ENCODE measurements at regions not wholly inside any gene's neighbourhood (a gene's known extent, or its start where the extent isn't known, plus 50 kb on each side); places are given as distances from the start of the nearest gene placed in this dataset.
A peak's percentile ranks its signal among the peaks of the same experiment; 100 is the strongest.
"Not testable (repeated sequence)": the region's sequence is repeated elsewhere in the genome, so short reads cannot be mapped to it uniquely, and the experiment has no call there.

DNA sequence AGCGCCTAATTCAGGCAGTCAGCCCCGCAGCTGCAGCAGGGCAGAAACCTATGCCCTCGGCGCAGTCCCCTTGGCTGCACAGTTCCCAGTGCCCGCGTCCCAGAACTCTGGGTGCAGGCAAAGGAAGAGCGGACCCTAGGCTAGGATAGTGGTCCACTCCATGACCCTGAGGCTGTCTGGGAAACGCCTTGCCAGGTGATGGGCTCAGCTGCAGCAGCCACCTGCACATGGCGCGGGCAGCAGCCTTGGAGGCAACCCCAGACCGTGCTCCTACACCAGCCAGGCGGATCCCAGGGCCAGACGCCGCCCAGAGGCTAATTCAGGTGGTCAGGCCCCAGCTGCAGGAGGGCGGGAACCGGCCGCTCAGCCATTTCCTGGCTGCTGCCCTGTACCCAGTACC is 83.0 kb downstream of the POTEC start:
- not testable (repeated sequence) for DNase-seq

DNA sequence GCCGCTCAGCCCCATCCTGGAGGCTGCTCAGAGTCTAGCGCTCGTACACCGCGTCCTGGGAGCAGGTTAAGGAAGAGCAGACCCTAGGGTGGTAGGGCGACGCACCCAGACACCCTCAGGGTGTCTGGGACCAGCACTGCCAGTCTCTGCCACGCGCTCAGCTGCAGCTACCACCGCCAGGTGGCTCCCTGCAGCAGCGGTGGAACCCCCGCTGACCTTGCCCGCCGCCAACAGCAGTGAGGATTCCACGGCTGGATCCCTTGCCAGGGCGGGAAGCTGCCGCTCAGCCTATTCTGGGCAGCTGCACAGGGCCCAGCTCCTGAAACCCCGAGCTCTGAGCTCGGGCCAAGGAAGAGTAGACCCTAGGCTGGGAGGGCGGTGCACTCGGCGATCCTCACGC is 83.6 kb downstream of the POTEC start:
- DNase-seq: not testable (repeated sequence)

DNA sequence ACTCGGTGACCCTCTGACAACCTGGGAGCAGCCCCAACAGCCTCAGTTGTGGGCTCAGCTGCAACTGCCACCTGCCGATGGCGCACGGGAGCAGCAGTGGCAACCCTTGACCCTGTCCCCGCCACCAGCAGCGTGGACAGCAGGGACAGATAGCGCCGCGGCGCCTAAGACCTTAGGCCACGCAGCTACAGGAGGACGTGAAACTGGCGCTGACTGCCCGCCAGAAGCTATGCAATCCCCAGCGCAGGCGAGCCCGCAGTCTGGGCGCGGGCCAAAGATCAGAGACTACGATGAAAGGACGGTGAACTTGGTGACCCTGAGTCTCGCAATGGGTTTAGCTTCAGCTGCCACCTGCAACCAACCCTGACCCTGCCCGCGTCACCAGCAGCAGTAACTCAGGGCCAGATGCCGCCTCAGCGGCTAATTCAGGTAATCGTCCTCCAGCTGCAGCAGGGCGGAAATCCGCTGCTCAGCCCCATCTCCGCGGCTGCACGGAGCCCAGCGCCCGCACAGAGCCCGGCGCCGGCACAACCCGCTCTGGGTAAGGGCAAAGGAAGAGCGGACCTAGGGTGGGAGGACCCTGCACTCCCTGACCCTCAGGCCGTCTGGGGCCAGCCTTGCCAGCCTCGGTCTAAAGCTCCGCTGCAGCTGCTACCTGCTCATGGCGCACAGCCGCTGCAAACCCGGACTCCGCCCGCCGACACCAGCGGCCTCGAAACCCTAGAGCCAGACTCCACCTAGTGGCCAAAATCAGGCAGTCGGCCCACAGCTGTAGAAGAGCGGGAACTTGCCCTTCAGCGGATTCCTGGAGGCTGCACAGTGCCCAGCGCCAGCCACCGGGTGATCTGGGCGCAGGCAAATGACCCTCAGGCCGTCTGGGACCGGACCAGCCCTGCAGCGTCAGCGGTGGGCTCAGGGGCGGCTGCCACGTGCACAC is 85.1 kb downstream of the POTEC start:
- DNase-seq: peak; percentile 84

- peak; percentile 22 for DNase-seq
These were observed 92.8 kb downstream of the POTEC start for GRCh38 chr18:14450637-14451009.

DNA sequence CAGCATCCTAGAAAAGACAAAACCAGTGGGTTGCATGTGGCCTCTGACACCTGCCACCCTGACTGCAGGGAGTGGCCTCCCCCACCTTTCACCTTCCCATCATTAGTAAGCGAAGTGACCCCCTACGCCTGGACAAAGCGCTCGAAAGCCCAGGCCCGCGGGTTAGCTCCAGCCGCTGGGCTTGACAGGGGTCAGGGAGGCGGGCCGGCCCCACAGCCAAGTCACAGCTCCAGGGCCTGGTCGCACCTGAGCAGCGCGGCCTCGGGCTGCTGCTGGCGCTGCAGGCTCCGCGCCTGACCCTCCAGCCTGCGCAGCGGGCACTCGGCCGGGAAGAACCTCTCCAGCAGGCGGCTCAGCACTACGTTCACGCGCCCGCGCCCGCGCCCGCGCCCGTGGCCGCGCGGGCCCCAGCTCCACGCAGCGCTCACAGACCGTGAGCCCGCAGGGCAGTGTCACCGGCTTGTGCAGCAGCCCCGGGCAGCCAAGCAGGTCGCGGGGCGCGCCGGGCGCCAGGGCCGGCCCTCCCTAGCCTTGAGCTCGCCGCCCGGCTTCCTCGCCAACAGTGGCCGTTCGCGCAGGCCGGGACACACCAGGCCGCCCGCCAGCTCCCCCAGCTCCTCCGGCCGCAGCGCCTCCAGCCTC is 93.3 kb downstream of the POTEC start:
- DNase-seq: peak; percentile 24

GRCh38 chr18:14449062-14449461 is 94.3 kb downstream of the POTEC start:
- not testable (repeated sequence) for DNase-seq

DNA sequence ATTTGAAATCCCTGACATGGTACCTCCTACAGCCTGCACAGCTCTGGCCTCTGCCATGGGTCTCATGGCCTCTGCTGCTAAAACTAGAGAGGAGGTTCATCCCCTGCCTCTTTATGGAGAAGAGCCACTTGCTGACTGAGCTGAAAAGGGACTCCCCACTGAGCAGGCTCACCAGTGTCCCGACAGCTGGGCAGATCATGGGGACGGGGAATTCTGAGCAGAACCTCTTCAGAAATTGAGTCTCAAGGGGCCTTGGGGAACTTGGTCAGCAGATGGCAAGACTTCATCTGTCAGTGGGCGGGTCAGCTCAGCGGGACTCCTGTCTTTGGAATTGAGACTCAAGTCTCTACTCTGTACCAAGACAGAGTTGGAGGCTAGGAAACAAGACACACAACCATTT is 95.7 kb downstream of the POTEC start:
- DNase-seq: not testable (repeated sequence)

DNA sequence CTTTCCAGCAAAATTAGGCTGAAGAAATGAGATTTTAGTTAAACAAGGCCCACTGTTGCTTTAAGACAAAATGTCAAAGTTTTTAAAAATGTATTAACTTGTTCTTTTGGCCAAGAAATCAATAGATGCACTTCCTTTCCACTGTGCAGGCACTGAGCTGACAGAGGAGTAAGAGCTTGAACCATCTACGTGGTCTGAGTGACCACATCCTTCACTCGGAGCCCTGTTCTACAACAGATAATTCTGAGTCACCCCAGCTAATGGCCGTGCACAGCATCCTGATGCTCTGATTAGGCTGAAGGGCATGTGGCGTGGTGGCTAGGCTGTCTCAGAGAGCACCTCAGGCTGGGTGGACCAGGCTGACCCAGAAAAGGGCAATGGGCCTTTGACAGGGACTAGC is 107.9 kb downstream of the POTEC start:
- DNase-seq: not testable (repeated sequence)

GRCh38 chr18:14432371-14432770 is 111.0 kb downstream of the POTEC start:
- DNase-seq: not testable (repeated sequence)

DNA sequence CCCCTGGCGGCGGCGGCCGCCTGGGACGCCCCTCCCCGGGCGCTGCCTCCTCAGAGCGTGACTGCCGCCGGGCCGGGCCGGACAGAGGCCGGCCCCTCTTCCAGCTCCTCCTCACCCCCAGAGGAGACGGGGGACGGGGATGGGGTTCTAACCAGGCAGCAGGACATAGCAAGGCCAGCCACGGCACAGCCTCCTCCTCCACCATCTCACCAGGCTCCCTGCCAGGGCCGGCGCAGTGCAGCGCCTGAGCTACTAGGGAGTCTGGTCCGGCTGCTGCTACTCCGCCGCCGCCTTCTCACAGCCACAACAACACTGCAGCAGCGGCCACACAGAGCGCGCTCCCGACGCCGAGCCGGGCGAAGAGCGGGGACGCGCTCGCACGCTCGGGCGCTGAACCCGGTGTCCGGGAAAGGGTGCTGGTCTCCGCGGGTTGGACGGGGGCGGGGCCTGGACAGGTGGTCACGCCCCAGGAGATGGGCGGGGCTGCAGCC is 112.3 kb downstream of the POTEC start:
- DNase-seq: peak; percentile 78

GRCh38 chr18:14415806-14416205 is 127.6 kb downstream of the POTEC start:
- DNase-seq: peak; percentile 57

- not testable (repeated sequence) for DNase-seq
These were observed 128.0 kb downstream of the POTEC start for GRCh38 chr18:14415399-14415798.

DNA sequence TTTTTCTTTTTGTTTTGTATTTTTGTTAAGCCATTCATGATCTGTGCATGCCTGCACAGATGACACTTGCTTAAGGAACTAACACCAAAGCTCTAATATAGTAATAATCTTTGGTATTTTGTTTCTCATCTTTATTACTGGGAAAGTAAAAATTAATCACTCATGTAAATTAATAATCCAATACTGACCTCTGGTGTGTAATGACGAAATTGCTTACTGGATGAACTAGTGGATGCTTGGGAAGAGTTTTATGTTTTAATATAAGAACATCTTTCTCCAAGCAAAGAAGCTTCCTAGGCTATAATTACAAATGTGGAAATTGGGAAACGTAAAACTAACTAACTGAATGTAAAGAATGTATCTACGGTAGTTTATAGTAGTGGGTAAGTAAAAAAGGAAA is 147.9 kb downstream of the POTEC start:
- peak; percentile 13 for DNase-seq

GRCh38 chr18:14393563-14394103 is 149.8 kb downstream of the POTEC start:
- not testable (repeated sequence) for DNase-seq

- not testable (repeated sequence) for DNase-seq
These were observed 150.8 kb downstream of the POTEC start for GRCh38 chr18:14392604-14393003.

DNA sequence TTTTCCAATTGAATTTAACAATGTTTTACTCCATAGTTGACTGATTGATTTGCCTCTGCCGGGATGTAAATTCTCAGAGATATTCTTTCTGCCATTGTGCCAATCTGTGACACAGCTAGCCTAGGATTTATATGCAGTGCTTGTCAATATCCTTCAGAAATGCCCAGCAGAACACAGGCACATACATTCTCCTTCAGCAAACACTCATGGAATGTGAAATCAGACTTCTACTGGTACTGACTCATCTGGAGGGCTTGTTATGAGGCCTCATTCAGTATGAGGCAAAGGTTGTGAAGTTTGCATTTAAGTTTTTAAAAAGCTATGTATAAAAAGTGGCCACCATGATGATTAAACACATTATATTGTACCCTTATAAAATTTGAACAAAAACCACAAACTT is 158.4 kb downstream of the POTEC start:
- DNase-seq: not testable (repeated sequence)

DNA sequence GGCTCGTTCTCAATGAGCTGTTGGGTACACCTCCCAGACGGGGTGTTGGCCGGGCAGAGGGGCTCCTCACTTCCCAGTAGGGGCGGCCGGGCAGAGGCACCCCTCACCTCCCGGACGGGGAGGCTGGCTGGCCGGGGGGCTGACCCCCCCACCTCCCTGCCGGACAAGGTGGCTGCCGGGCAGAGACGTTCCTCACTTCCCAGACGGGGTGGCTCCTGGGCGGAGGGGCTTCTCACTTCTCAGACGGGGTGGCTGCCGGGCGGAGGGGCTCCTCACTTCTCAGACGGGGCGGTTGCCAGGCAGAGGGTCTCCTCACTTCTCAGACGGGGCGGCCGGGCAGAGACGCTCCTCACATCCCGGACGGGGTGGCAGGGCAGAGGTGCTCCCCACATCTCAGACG is 160.7 kb downstream of the POTEC start:
- not testable (repeated sequence) for DNase-seq

DNA sequence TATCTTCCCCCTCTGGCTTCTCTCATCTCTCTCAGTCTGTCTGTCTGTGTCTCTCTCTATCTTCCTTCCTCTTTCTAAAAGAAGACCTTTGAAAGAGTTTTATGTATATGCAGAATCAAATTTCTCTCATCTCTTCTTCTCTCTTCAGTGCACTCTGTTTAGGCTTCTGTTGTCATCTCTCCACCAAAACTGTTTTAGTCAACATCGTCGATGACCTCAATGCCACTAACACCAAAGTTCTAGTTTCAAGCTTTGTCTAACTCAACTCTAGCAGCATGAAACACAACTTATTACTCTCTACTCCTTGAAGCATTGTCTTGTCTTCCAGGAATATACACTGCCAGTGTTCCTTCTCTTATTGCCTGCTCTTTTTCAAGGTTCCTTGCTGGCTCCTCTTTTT is 163.9 kb downstream of the POTEC start:
- DNase-seq: peak; percentile 1

GRCh38 chr18:14378376-14378775 is 165.0 kb downstream of the POTEC start:
- not testable (repeated sequence) for DNase-seq

DNA sequence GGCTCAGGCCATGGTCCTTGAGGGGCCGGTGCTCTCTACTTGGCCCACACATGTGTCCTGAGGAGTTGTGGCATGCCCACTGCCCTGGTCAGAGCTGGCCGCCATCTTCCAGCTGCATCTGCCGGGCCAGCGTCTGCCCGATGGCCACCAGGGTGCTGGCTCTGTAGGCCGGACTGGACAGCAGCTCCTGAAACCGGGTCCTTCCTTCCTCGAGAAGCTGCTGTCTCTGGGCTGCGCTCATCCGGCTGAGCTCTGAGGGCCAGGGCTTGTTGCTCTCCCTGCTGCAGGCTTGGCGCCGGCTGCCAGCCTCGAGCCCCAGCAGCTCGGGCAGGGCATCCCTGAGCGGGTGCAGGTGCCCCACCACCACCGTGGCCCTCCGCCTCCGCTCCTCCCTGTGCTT is 182.1 kb downstream of the POTEC start:
- DNase-seq: not testable (repeated sequence)

- DNase-seq: not testable (repeated sequence)
These were observed 185.7 kb downstream of the POTEC start for GRCh38 chr18:14357553-14358297.

- DNase-seq: not testable (repeated sequence)
These were observed 201.2 kb downstream of the POTEC start for GRCh38 chr18:14342170-14342569.

- not testable (repeated sequence) for DNase-seq
These were observed 203.8 kb upstream of the ZNF519 start for GRCh38 chr18:14336017-14336416.
